SK-N-MC (cell line): ENCODE measurements at regions not wholly inside any gene's neighbourhood (a gene's known extent, or its start where the extent isn't known, plus 50 kb on each side); places are given as distances from the start of the nearest gene placed in this dataset.

Source experiments
- EZH2 ChIP-seq: fragments of 200-600 bp; sonication (generic); IDR thresholded peaks from one replicate; pipeline ENCODE4 v1.6.1; 2017; ENCODE audit warnings: antibody characterized with exemption
- POLR2AphosphoS5 ChIP-seq: IDR thresholded peaks from 2 replicates; pipeline ENCODE4 v1.6.1; 2012; ENCODE audit warnings: mild to moderate bottlenecking, low read depth, low read length, borderline replicate concordance

DNA sequence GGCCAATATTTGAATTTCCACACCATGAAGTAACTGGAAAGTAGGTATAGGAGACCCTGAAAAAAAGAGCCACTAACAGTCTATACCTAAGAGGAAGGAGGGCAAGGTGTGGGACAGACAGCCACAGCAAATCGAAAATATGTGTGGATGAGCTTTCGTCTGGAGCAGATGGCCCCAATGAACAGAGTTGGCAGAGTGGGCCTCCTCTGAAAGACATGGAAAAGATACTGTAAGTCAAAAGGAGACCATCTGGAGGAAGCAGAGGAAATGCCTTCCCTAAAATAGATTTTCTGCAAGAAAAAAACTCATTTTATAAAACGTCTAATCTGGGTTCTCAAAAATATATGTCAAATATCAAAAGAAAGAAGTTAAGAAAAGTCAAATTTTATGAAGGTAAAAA lies 157.2 kb upstream of the PRKD1 start:
- no peak for TF ChIP-seq EZH2
- TF ChIP-seq POLR2AphosphoS5, result no peak
